Liver (tissue), 3 donors: ENCODE measurements at regions not wholly inside any gene's neighbourhood (a gene's known extent, or its start where the extent isn't known, plus 50 kb on each side); places are given as distances from the start of the nearest gene placed in this dataset.

Experiments
- ATF3 ChIP-seq: IDR thresholded peaks from 2 replicates; pipeline ENCODE4 v1.6.1; 2016; ENCODE audit warnings: antibody characterized with exemption
- CTCF ChIP-seq: fragments of 150-350 bp; IDR thresholded peaks from 2 replicates; pipeline ENCODE4 v1.5.1; 2017; ENCODE audit warnings: improper control_type of control experiment, low read depth, low read length; ENCODE audit not compliant: missing input control
- GABPA ChIP-seq, 2 donors: IDR thresholded peaks in 1 of 2; conservative IDR thresholded peaks in 1 of 2; 2 replicates each; pipeline ENCODE4 v1.6.1; 2016; ENCODE audit warnings: antibody characterized with exemption in 2 of 2, mild to moderate bottlenecking in 1 of 2, moderate library complexity in 1 of 2
- JUND ChIP-seq, 2 donors: IDR thresholded peaks; 2 replicates each; pipeline ENCODE4 v1.6.1; 2016; ENCODE audit warnings: antibody characterized with exemption in 2 of 2
- MAX ChIP-seq: IDR thresholded peaks from 2 replicates; pipeline ENCODE4 v1.6.1; 2016; ENCODE audit warnings: antibody characterized with exemption
- NR2F2 ChIP-seq: IDR thresholded peaks from 2 replicates; pipeline ENCODE4 v1.6.1; 2016; ENCODE audit warnings: antibody characterized with exemption
- RAD21 ChIP-seq, 2 donors: IDR thresholded peaks; 2 replicates each; pipeline ENCODE4 v1.6.1; 2016; ENCODE audit warnings: antibody characterized with exemption in 2 of 2, mild to moderate bottlenecking in 2 of 2
- REST ChIP-seq: IDR thresholded peaks from 2 replicates; pipeline ENCODE4 v1.6.1; 2016; ENCODE audit warnings: antibody characterized with exemption, mild to moderate bottlenecking
- SP1 ChIP-seq: IDR thresholded peaks from 2 replicates; pipeline ENCODE4 v1.6.1; 2018; ENCODE audit warnings: antibody characterized with exemption, mild to moderate bottlenecking
- TAF1 ChIP-seq: conservative IDR thresholded peaks from 2 replicates; pipeline ENCODE4 v1.6.1; 2016; ENCODE audit warnings: antibody characterized with exemption, mild to moderate bottlenecking
- YY1 ChIP-seq: IDR thresholded peaks from 2 replicates; pipeline ENCODE4 v1.6.1; 2016; ENCODE audit warnings: antibody characterized with exemption, mild to moderate bottlenecking
- ZBTB33 ChIP-seq: IDR thresholded peaks from 2 replicates; pipeline ENCODE4 v1.6.1; 2016; ENCODE audit warnings: antibody characterized with exemption
- donor health status: healthy.
- donor health status: healthy.

- no peak for TF ChIP-seq CTCF
- no peak for TF ChIP-seq RAD21 (IDR thresholded peaks at IDR 0.05)
- no peak for TF ChIP-seq MAX
- no peak for TF ChIP-seq ZBTB33
- TF ChIP-seq ATF3: no peak
- no peak for TF ChIP-seq TAF1
- no peak for TF ChIP-seq NR2F2
- no peak for TF ChIP-seq YY1
- TF ChIP-seq REST: no peak
- TF ChIP-seq SP1: no peak
- TF ChIP-seq JUND (IDR thresholded peaks at IDR 0.05): no peak
- no peak for TF ChIP-seq GABPA (IDR thresholded peaks at IDR 0.05 in 1 of 2, conservative IDR thresholded peaks at IDR 0.05 in 1 of 2)
Observed at GRCh38 chr12:89122852-89123251, 229.4 kb downstream of the DUSP6 start.
